Mesenteric fat pad (tissue), 1 donor: ENCODE measurements at regions not wholly inside any gene's neighbourhood (a gene's known extent, or its start where the extent isn't known, plus 50 kb on each side); places are given as distances from the start of the nearest gene placed in this dataset.

Experiments used
- DNase-seq: peaks from one replicate; pipeline ENCODE4 v3.0.0-alpha.2; 2020; ENCODE audit warnings: low spot score
- donor health status: DM: yes; HTN: yes; CAD: no.

- no peak for DNase-seq
These were observed 338.4 kb downstream of the FOXO1 start for GRCh38 chr13:40328091-40328490.

- DNase-seq, result no peak
These were observed 336.5 kb downstream of the FOXO1 start for GRCh38 chr13:40329781-40330485.

GRCh38 chr13:40330950-40331349 is 335.5 kb downstream of the FOXO1 start:
- DNase-seq, result no peak

GRCh38 chr13:40331802-40332201 is 334.6 kb downstream of the FOXO1 start:
- DNase-seq, result no peak

- DNase-seq, result no peak
These were observed 333.2 kb downstream of the FOXO1 start for GRCh38 chr13:40333226-40333625.

- DNase-seq, result no peak
These were observed 332.4 kb downstream of the FOXO1 start for GRCh38 chr13:40334031-40334430.

GRCh38 chr13:40334616-40335015 is 331.8 kb downstream of the FOXO1 start:
- DNase-seq, result no peak

- DNase-seq, result no peak
These were observed 329.9 kb downstream of the FOXO1 start for GRCh38 chr13:40336228-40337221.

- DNase-seq, result no peak
These were observed 328.8 kb downstream of the FOXO1 start for GRCh38 chr13:40337651-40338050.

GRCh38 chr13:40338217-40338616 is 328.2 kb downstream of the FOXO1 start:
- no peak for DNase-seq

GRCh38 chr13:40340368-40341095 is 325.9 kb downstream of the FOXO1 start:
- DNase-seq, result no peak

- no peak for DNase-seq
These were observed 325.4 kb downstream of the FOXO1 start for GRCh38 chr13:40341096-40341471.

GRCh38 chr13:40341501-40341900 is 324.9 kb downstream of the FOXO1 start:
- DNase-seq, result no peak

- no peak for DNase-seq
These were observed 324.0 kb downstream of the FOXO1 start for GRCh38 chr13:40342461-40342860.

GRCh38 chr13:40342901-40343300 is 323.5 kb downstream of the FOXO1 start:
- DNase-seq, result no peak

- no peak for DNase-seq
These were observed 322.7 kb downstream of the FOXO1 start for GRCh38 chr13:40343550-40344269.

GRCh38 chr13:40344270-40345148 is 321.9 kb downstream of the FOXO1 start:
- no peak for DNase-seq

GRCh38 chr13:40345149-40345514 is 321.3 kb downstream of the FOXO1 start:
- DNase-seq, result no peak

GRCh38 chr13:40345654-40346372 is 320.6 kb downstream of the FOXO1 start:
- DNase-seq, result no peak
